HG03039 (cell line): ENCODE measurements at regions not wholly inside any gene's neighbourhood (a gene's known extent, or its start where the extent isn't known, plus 50 kb on each side); places are given as distances from the start of the nearest gene placed in this dataset.
"Not testable (repeated sequence)": the region's sequence is repeated elsewhere in the genome, so short reads cannot be mapped to it uniquely, and the experiment has no call there.

Experiments used
- ATAC-seq: cut with Tn5 transposase; IDR thresholded peaks from one replicate; pipeline ENCODE4 v1.9.1; 2021; ENCODE audit warnings: mild to moderate bottlenecking, moderate library complexity; ENCODE audit not compliant: unreplicated experiment

DNA sequence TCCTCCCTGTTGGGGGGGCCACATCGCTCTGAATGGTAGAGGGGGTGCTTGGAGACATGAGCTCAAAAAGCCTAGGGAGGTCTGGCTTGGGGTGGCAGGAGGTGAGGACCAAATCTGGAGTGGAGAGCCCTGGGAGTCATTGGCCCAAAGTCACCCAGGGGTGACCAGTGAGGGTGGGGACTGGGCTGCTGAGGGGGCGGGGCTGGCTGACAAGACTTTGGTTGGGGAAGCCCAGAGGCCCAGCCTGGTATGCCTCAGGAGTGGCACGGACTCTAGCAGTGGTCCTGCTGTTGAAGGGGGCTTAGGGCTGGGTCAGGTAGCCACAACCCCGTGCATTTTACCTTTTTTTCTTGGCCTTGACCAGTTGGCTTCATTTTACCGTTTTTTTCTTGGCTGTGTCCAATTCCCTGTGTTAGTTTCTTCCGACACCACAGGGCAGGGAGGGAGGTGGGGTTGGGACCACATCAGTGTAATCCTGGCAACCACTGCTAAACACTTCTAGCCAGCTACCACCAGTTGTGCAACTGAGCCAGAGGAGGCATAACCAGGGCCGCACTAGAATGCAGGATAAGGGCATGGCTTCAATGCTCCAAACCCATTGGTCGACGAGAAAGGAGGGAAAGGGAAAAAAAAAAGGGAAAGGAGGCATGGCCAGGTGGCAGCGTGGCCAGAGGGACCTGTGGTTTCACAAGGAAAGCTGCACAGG, 105.3 kb upstream of the C2CD4B start:
- no peak for ATAC-seq

GRCh38 chr15:62272290-62272689, 107.2 kb upstream of the C2CD4B start:
- ATAC-seq, result no peak

GRCh38 chr15:62275831-62276230, 110.7 kb upstream of the C2CD4B start:
- no peak for ATAC-seq

DNA sequence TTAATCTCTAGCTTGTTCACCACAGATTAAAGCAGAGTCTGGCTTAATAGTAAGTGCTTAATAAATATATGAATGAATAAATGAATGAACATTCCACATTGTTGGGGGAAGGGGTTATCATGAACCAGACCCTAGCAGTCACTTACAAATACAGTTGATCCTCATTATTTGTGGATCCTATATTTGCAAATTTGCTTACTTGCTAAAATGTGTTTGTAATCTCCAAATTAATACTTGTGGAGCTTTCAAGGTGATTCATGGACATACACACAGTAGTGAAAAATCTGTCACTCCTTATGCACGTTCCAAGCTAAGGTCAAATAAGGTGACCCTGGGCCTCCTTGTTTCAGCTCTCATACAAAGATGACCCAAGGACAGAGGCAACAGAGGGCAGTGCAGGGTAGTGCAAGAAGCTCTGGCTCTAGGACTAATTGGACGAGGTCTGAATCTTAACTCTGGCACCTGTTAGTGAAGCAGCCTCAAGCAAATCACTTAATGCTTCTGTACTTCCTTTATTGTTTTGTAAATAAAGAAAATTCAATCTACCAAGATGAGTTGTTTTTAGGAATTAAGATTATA, 112.8 kb upstream of the C2CD4B start:
- ATAC-seq, result no peak

DNA sequence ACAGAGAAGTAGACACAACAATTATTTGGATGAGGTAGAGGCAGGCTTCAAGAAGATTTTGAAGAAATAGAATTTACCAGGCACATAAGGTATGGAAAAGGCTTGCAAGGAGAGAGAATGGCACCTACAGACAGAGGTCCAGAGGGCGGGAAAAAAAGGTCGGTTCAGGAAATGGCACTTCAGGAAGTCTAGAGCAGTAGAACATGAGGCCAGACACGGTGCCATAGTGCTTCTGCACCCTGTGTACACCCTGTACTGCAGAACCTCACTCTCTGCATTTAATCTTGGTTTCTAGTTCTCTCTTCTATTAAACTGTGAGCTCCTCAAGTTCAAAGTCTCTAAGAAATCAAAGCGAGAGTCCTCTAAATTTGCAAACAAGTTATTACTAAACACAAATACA, 113.4 kb upstream of the C2CD4B start:
- no peak for ATAC-seq

DNA sequence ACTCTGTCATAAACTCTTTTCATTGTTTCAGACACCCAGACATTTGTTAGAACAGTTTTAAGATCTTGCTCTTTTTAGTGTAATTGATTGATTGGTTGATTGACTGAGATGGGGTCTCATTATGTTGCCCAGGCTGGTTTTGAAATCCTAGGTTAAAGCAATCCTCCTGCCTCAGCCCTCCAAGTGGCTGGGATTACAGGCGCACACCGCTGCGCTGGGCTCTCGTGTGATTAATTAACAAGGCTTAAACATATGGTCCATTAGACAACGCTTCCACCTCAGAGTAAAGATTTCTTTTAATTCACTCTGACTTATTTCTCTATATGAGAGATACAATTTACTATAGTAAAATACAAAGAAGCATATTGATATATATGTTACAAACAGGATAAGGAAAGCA, 114.0 kb upstream of the C2CD4B start:
- no peak for ATAC-seq

DNA sequence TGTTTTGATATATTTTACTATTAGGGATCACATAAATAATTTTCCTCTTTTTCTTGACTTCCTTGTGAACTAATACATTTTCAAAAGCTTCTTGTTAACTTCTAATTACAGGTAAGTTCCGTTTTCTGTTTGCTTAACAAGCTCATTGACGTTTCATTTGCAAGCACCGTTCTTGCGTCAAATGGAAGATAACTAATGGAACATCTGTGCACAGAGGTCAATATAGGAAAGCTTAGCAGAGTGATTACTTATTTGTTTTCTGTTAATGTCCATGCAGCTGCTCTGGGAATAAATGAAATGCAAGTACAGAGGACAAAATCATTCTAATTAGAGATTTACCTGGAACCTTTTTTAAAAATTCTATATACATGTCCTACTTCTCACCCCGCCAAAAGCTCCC, 115.5 kb upstream of the C2CD4B start:
- no peak for ATAC-seq

- not testable (repeated sequence) for ATAC-seq
Observed at GRCh38 chr15:62281801-62282200, 116.7 kb upstream of the C2CD4B start.

DNA sequence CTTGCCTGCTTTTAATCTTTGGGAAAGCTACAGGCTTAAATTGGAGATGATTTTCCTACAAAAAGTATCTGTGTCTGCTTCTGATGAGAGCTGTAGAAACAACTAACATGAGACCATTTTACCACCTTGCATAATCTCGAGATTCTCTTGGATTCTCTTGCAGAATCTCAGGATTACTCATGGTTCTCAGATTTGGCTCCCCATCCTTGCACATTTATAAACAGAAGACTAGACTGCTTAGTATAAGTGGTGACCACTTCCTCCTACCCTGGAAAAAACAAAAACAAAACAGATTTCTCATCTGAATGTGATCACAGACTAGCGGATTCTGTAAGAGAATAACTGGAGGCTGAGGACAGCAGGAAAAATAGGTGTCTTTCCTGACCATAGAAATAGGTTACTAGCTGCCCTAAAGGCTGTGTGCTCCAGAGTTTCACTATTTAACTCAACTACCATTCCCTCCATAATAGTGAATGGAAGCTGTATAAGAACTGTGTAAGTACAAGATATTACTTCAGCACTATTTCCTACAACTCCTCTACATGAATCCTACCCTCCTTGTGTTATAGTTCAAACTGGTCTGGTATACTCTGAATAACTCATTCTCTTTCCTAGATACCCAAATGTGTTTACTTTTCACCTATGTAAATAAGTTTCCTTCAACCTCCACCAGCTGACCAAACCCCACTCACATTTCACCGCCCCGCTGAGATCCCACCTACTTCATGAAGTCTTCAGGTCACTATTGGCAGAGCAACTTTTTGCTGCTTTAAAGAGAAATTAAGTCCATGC, 122.2 kb upstream of the C2CD4B start:
- ATAC-seq, result no peak

GRCh38 chr15:62288361-62289017, 123.4 kb upstream of the C2CD4B start:
- no peak for ATAC-seq

GRCh38 chr15:62291262-62291661, 126.2 kb upstream of the C2CD4B start:
- no peak for ATAC-seq

DNA sequence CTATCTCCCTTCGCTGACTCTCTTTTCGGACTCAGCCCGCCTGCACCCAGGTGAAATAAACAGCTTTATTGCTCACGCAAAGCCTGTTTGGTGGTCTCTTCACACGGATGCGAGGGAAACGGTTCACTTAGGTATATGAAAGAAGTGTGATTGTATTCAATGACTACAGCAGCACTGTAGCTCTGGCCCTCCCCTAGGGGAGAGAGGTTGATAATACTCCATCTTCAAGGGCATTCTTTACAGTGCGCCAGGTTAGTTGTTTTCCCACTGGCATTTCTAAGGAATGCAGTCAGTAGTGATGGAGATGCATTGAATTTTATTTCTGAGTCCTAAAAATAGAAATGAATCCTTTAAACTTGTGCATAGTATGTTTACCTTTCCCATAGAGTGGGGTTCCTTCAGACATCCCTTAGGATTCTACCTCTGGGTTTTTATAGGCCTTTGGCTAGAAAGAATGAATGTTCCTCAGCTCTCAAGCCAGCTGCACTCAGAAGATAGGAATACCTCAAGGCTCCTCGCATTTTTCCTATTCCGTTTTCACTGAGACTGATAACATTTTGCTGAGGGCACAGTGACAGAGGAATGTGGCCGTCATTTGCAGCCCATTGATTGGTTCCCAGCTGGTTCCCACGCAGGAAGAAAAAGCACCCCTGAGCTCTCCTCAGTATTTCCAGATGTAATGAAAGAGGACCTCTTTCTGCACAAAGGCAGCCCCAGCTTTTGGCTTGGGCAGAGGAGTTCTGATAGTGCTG, 131.8 kb upstream of the C2CD4B start:
- no peak for ATAC-seq

GRCh38 chr15:62297522-62297921, 132.4 kb upstream of the C2CD4B start:
- ATAC-seq, result no peak

GRCh38 chr15:62297933-62298332, 132.8 kb upstream of the C2CD4B start:
- no peak for ATAC-seq

- ATAC-seq, result no peak
Observed at GRCh38 chr15:62298811-62299210, 133.7 kb upstream of the C2CD4B start.

DNA sequence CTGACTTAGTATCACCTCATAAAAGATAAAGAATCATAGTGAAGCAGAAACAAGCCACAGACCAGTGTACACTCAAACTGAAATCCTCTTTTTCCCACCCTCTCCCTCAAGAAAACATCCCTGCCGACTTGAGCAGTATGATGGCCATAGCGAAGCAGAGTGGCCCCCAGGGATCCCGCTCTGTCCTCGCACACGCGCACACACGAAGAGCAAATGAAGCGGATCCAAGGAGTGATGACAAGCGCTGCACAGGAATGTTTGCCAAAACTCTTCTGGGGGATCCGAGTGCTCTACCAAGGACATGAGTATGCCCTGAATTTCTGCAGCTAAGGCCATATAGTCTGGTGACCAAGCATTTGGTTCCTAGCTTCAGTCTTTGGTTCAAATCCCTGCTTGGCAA, 134.5 kb upstream of the C2CD4B start:
- no peak for ATAC-seq

- ATAC-seq, result no peak
Observed at GRCh38 chr15:62301993-62302675, 137.0 kb upstream of the C2CD4B start.

DNA sequence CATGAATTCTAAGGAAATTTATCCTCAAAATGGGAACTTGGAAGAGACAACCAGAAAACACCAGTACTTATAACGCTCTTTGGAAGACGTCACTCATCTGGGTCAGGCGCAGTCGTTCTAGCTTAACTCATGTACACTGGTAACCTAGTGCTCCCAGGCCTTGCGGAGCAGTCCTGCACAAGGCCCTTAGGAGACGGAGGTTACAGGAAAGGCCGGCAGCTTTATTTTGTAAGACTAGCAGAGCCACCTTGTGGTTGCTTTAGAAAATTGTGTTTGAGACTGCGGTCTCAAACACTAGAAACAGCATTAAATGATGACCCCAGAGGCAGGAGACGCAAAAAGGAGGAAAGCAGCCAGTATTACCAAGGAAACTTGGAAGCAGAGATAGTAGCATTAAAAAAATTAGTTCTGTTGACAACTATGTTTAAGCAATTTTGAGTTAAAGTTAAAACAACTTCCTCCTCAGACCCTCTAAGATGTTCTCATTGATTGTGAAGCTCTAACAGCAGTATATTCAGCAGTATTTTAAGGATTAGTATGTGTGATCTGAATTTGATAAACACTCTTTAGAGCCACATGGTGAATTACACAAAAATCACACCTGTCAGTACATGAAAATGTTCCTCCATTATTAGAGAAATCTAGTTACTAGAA, 141.9 kb upstream of the C2CD4B start:
- no peak for ATAC-seq

DNA sequence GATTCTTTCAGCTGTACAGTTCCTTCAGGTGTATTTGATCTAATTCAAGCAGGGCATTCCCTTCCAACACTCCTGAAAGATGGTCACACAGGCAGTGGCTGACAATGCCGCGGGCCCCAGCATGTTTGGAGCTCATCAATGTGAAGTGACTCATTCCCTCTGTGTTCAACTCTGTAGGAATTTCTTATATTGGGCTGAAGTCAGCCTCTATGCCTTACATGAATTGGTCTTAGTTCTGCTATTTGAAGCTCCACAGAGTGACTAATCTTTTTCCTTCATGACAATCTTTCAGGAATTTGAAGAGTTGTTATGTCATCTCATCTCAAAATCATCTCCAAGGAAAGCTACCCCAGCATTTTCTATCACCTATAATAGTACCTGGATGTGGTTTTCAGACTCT, 142.5 kb upstream of the C2CD4B start:
- ATAC-seq, result no peak
